Neural cell (in vitro differentiated cells): ENCODE measurements at regions not wholly inside any gene's neighbourhood (a gene's known extent, or its start where the extent isn't known, plus 50 kb on each side); places are given as distances from the start of the nearest gene placed in this dataset.

ENCODE experiments used
- H2AFZ ChIP-seq: fragments of 200-600, 300-800 bp; sonication (generic), shearing (Covaris generic); 2 replicates; pipeline ENCODE4 v1.6.0; 2014; ENCODE audit warnings: low read depth, mild to moderate bottlenecking, antibody characterized with exemption, low read length, moderate library complexity
- H3F3A ChIP-seq: fragments of 200-600 bp; shearing (Covaris generic); 2 replicates; pipeline ENCODE4 v1.6.1; 2016; ENCODE audit warnings: mild to moderate bottlenecking, moderate library complexity, mixed read lengths, antibody characterized with exemption, low read length; ENCODE audit not compliant: insufficient read depth, poor library complexity, severe bottlenecking
- H3K27ac ChIP-seq: fragments of 200-600, 300-800 bp; sonication (generic), shearing (Covaris generic); 2 replicates; pipeline ENCODE4 v1.5.1; 2014; ENCODE audit warnings: mild to moderate bottlenecking, low read length, moderate library complexity
- H3K27me3 ChIP-seq: fragments of 300-800, 200-600 bp; sonication (generic), shearing (Covaris generic); 2 replicates; pipeline ENCODE4 v1.6.0; 2014; ENCODE audit warnings: mild to moderate bottlenecking, low read depth, low read length, moderate library complexity; ENCODE audit not compliant: insufficient read depth
- H3K36me3 ChIP-seq: fragments of 300-800, 200-600 bp; sonication (generic), shearing (Covaris generic); 2 replicates; pipeline ENCODE4 v1.5.1; 2014; ENCODE audit warnings: mild to moderate bottlenecking, antibody characterized with exemption, low read length, moderate library complexity; ENCODE audit not compliant: insufficient read depth
- H3K4me2 ChIP-seq: fragments of 300-800, 200-600 bp; sonication (generic), shearing (Covaris generic); 2 replicates; pipeline ENCODE4 v1.6.0; 2014; ENCODE audit warnings: mild to moderate bottlenecking, low read length
- H3K4me3 ChIP-seq: fragments of 300-800, 200-600 bp; sonication (generic), shearing (Covaris generic); 2 replicates; pipeline ENCODE4 v1.5.1; 2014; ENCODE audit warnings: mild to moderate bottlenecking, low read length, moderate library complexity
- H3K79me2 ChIP-seq: fragments of 200-600 bp; shearing (Covaris generic); replicated peaks from 2 replicates; pipeline ENCODE4 v1.6.0; 2014; ENCODE audit warnings: mild to moderate bottlenecking, low read length, moderate library complexity; ENCODE audit not compliant: insufficient read depth
- H3K9ac ChIP-seq: fragments of 300-800, 200-600 bp; sonication (generic), shearing (Covaris generic); 2 replicates; pipeline ENCODE4 v1.6.1; 2016; ENCODE audit warnings: mild to moderate bottlenecking, low read length, mixed read lengths
- H3K9me2 ChIP-seq: fragments of 200-600 bp; shearing (Covaris generic); 2 replicates; pipeline ENCODE4 v1.6.1; 2016; ENCODE audit warnings: mild to moderate bottlenecking, low read length, mixed read lengths; ENCODE audit not compliant: insufficient read depth
- H3K9me3 ChIP-seq: fragments of 200-600, 300-800 bp; sonication (generic), shearing (Covaris generic); 2 replicates; pipeline ENCODE4 v1.6.1; 2016; ENCODE audit warnings: mild to moderate bottlenecking, mixed run types, low read length, moderate library complexity, mixed read lengths
- H4K20me1 ChIP-seq: fragments of 200-600 bp; shearing (Covaris generic); 2 replicates; pipeline ENCODE4 v1.6.1; 2016; ENCODE audit warnings: mild to moderate bottlenecking, mixed run types; ENCODE audit not compliant: insufficient read depth
- EP300 ChIP-seq: fragments of 450-650 bp; conservative IDR thresholded peaks from 2 replicates; pipeline ENCODE4 v1.6.1; 2014; ENCODE audit warnings: antibody characterized with exemption, mild to moderate bottlenecking, moderate library complexity; ENCODE audit not compliant: poor library complexity, severe bottlenecking
- EZH2 ChIP-seq: fragments of 200-600, 300-800 bp; shearing (Covaris generic), sonication (generic); IDR thresholded peaks from 2 replicates; pipeline ENCODE4 v1.6.1; 2014; ENCODE audit warnings: antibody characterized with exemption, low read length, borderline replicate concordance, mild to moderate bottlenecking; ENCODE audit not compliant: insufficient read depth, poor library complexity, severe bottlenecking
- MXI1 ChIP-seq: fragments of 450-650 bp; conservative IDR thresholded peaks from 2 replicates; pipeline ENCODE4 v1.6.1; 2014; ENCODE audit warnings: antibody characterized with exemption, mild to moderate bottlenecking; ENCODE audit not compliant: poor library complexity, severe bottlenecking
- POLR2AphosphoS5 ChIP-seq: IDR thresholded peaks from 2 replicates; pipeline ENCODE4 v1.6.1; 2012
- RAD21 ChIP-seq: fragments of 450-650 bp; conservative IDR thresholded peaks from 2 replicates; pipeline ENCODE4 v1.6.1; 2014; ENCODE audit warnings: antibody characterized with exemption, mild to moderate bottlenecking, moderate library complexity
- SMC3 ChIP-seq: fragments of 450-650 bp; conservative IDR thresholded peaks from 2 replicates; pipeline ENCODE4 v1.6.1; 2014; ENCODE audit warnings: antibody characterized with exemption, mild to moderate bottlenecking, moderate library complexity; ENCODE audit not compliant: poor library complexity
- TAF1 ChIP-seq: IDR thresholded peaks from 2 replicates; pipeline ENCODE4 v1.6.1; 2012; ENCODE audit warnings: low read depth
- TF ChIP-seq, protein P1 (sequence below): IDR thresholded peaks from 2 replicates; pipeline ENCODE4 v1.6.1; 2012; ENCODE audit warnings: borderline replicate concordance
- TF ChIP-seq, protein P2 (sequence below): fragments of 450-650 bp; IDR thresholded peaks from 2 replicates; pipeline ENCODE4 v1.5.1; 2014; ENCODE audit warnings: antibody characterized with exemption, mild to moderate bottlenecking, moderate library complexity; ENCODE audit not compliant: poor library complexity, severe bottlenecking

GRCh38 chr3:187996609-187997008, 157.3 kb upstream of the LPP start:
- no peak for TF ChIP-seq SMC3
- no peak for TF ChIP-seq EZH2
- TF ChIP-seq RAD21 = no peak
- no peak for TF ChIP-seq POLR2AphosphoS5
- TF ChIP-seq MXI1 = no peak
- TF ChIP-seq, protein P1, sequence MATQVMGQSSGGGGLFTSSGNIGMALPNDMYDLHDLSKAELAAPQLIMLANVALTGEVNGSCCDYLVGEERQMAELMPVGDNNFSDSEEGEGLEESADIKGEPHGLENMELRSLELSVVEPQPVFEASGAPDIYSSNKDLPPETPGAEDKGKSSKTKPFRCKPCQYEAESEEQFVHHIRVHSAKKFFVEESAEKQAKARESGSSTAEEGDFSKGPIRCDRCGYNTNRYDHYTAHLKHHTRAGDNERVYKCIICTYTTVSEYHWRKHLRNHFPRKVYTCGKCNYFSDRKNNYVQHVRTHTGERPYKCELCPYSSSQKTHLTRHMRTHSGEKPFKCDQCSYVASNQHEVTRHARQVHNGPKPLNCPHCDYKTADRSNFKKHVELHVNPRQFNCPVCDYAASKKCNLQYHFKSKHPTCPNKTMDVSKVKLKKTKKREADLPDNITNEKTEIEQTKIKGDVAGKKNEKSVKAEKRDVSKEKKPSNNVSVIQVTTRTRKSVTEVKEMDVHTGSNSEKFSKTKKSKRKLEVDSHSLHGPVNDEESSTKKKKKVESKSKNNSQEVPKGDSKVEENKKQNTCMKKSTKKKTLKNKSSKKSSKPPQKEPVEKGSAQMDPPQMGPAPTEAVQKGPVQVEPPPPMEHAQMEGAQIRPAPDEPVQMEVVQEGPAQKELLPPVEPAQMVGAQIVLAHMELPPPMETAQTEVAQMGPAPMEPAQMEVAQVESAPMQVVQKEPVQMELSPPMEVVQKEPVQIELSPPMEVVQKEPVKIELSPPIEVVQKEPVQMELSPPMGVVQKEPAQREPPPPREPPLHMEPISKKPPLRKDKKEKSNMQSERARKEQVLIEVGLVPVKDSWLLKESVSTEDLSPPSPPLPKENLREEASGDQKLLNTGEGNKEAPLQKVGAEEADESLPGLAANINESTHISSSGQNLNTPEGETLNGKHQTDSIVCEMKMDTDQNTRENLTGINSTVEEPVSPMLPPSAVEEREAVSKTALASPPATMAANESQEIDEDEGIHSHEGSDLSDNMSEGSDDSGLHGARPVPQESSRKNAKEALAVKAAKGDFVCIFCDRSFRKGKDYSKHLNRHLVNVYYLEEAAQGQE = no peak
- TF ChIP-seq, protein P2, sequence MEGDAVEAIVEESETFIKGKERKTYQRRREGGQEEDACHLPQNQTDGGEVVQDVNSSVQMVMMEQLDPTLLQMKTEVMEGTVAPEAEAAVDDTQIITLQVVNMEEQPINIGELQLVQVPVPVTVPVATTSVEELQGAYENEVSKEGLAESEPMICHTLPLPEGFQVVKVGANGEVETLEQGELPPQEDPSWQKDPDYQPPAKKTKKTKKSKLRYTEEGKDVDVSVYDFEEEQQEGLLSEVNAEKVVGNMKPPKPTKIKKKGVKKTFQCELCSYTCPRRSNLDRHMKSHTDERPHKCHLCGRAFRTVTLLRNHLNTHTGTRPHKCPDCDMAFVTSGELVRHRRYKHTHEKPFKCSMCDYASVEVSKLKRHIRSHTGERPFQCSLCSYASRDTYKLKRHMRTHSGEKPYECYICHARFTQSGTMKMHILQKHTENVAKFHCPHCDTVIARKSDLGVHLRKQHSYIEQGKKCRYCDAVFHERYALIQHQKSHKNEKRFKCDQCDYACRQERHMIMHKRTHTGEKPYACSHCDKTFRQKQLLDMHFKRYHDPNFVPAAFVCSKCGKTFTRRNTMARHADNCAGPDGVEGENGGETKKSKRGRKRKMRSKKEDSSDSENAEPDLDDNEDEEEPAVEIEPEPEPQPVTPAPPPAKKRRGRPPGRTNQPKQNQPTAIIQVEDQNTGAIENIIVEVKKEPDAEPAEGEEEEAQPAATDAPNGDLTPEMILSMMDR = no peak
- no peak for TF ChIP-seq TAF1
- TF ChIP-seq EP300 = no peak
- no peak overlapping the region for H3K4me3 ChIP-seq
- no peak overlapping the region for H3K27ac ChIP-seq
- H3K9me2 ChIP-seq = no peaks in the 10 kb centered on the region
- H2AFZ ChIP-seq = no peak overlapping the region
- H3K9me3 ChIP-seq = no peaks in the 10 kb centered on the region
- no peaks in the 10 kb centered on the region for H3K79me2 ChIP-seq
- no peaks in the 10 kb centered on the region for H3K27me3 ChIP-seq
- no peak overlapping the region for H3K9ac ChIP-seq
- no peaks in the 10 kb centered on the region for H3K36me3 ChIP-seq
- H3K4me2 ChIP-seq = no peak overlapping the region
- no peaks in the 10 kb centered on the region for H4K20me1 ChIP-seq
- H3F3A ChIP-seq = no peaks in the 10 kb centered on the region

DNA sequence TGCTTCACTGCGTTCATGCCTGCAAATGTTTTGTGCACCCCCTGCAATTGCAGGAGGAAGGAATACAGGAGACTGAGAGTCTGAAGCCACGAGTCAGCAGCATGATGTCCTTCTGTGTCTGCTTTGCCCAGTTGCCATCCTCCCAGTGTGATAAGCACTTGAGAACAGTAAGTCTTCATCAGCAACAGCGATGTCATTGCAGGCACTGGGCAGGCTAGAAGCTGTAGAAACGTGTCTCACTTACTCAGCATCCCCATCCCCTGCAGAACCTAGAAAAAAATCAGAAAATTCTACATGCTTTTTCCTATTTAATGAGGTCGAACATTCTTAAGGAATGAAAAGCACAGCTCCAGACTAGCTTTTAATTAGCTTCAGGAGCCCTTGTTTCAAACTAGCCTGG, 156.5 kb upstream of the LPP start:
- Histone ChIP-seq H3K27me3 (no peaks in the 10 kb centered on the region), H3K4me2 (no peak overlapping the region), H3K27ac (no peak overlapping the region), H4K20me1 (no peaks in the 10 kb centered on the region), H3K4me3 (no peak overlapping the region), H3K79me2 (no peaks in the 10 kb centered on the region), H3K9me2 (no peaks in the 10 kb centered on the region), H3F3A (no peaks in the 10 kb centered on the region), H3K9ac (no peak overlapping the region), H3K9me3 (no peaks in the 10 kb centered on the region), H3K36me3 (no peaks in the 10 kb centered on the region), H2AFZ (no peak overlapping the region)
- TF ChIP-seq EZH2 (no peak), RAD21 (no peak), TAF1 (no peak), MXI1 (no peak), SMC3 (no peak), EP300 (no peak)
- TF ChIP-seq, protein P1 = no peak
- TF ChIP-seq, protein P2 = no peak
